22Rv1 (cell line): ENCODE measurements at regions not wholly inside any gene's neighbourhood (a gene's known extent, or its start where the extent isn't known, plus 50 kb on each side); places are given as distances from the start of the nearest gene placed in this dataset.

Experiments
- ZFX ChIP-seq: fragments of 450-650 bp; IDR thresholded peaks from 2 replicates; pipeline ENCODE4 v1.6.1; 2017; ENCODE audit warnings: antibody characterized with exemption, borderline replicate concordance
- TF ChIP-seq, protein P1 (sequence below): fragments of 450-650 bp; IDR thresholded peaks from 2 replicates; pipeline ENCODE4 v1.5.1; 2017; ENCODE audit warnings: mild to moderate bottlenecking

DNA sequence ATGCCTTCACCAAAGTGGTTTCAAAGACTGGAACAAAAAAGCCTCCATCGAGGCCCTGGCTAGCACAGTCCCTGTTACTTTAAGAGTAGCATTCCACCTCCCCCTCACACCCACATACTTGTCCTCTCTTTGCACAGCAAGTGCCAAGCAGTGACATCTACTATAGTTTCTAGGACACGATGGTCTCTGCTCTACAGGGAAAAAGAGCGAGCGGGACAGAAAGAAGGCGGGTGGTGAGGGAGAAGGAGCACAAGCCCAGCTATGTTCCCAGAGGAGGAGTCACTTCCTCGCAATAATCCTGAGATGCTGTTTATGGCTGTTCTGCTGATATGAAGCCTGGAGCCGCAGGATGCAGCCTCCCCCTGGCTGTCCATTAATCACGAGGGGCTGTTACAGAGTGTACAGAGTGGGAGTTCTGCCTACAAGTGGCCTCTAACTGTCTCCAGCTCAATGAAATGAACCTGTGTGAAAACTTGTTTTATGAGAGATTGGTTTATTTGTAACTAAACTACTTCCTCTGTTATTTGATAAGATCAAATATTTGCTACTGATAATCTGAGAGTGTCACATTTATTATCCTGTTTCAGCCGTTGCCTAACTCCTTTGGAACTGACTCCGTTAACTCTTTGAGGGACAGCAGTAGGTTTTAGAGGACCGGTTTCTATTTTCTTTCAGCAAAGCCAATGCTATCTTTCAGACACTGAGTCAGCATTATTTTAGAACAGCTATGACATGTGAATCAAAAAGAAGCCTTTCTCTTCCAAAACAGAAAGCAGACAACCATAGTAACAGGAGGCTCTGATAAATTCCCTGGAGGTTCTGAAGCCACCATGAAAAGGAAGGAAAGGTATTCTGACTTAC, 208.0 kb downstream of the SPRY2 start:
- TF ChIP-seq, protein P1, sequence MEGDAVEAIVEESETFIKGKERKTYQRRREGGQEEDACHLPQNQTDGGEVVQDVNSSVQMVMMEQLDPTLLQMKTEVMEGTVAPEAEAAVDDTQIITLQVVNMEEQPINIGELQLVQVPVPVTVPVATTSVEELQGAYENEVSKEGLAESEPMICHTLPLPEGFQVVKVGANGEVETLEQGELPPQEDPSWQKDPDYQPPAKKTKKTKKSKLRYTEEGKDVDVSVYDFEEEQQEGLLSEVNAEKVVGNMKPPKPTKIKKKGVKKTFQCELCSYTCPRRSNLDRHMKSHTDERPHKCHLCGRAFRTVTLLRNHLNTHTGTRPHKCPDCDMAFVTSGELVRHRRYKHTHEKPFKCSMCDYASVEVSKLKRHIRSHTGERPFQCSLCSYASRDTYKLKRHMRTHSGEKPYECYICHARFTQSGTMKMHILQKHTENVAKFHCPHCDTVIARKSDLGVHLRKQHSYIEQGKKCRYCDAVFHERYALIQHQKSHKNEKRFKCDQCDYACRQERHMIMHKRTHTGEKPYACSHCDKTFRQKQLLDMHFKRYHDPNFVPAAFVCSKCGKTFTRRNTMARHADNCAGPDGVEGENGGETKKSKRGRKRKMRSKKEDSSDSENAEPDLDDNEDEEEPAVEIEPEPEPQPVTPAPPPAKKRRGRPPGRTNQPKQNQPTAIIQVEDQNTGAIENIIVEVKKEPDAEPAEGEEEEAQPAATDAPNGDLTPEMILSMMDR = no peak
- TF ChIP-seq ZFX = no peak
